Neural cell (in vitro differentiated cells): ENCODE measurements at regions not wholly inside any gene's neighbourhood (a gene's known extent, or its start where the extent isn't known, plus 50 kb on each side); places are given as distances from the start of the nearest gene placed in this dataset.

ENCODE experiments used
- H2AFZ ChIP-seq: fragments of 200-600, 300-800 bp; sonication (generic), shearing (Covaris generic); 2 replicates; pipeline ENCODE4 v1.6.0; 2014; ENCODE audit warnings: low read depth, mild to moderate bottlenecking, antibody characterized with exemption, low read length, moderate library complexity
- H3F3A ChIP-seq: fragments of 200-600 bp; shearing (Covaris generic); 2 replicates; pipeline ENCODE4 v1.6.1; 2016; ENCODE audit warnings: mild to moderate bottlenecking, moderate library complexity, mixed read lengths, antibody characterized with exemption, low read length; ENCODE audit not compliant: insufficient read depth, poor library complexity, severe bottlenecking
- H3K27ac ChIP-seq: fragments of 200-600, 300-800 bp; sonication (generic), shearing (Covaris generic); 2 replicates; pipeline ENCODE4 v1.5.1; 2014; ENCODE audit warnings: mild to moderate bottlenecking, low read length, moderate library complexity
- H3K27me3 ChIP-seq: fragments of 300-800, 200-600 bp; sonication (generic), shearing (Covaris generic); 2 replicates; pipeline ENCODE4 v1.6.0; 2014; ENCODE audit warnings: mild to moderate bottlenecking, low read depth, low read length, moderate library complexity; ENCODE audit not compliant: insufficient read depth
- H3K36me3 ChIP-seq: fragments of 300-800, 200-600 bp; sonication (generic), shearing (Covaris generic); 2 replicates; pipeline ENCODE4 v1.5.1; 2014; ENCODE audit warnings: mild to moderate bottlenecking, antibody characterized with exemption, low read length, moderate library complexity; ENCODE audit not compliant: insufficient read depth
- H3K4me2 ChIP-seq: fragments of 300-800, 200-600 bp; sonication (generic), shearing (Covaris generic); 2 replicates; pipeline ENCODE4 v1.6.0; 2014; ENCODE audit warnings: mild to moderate bottlenecking, low read length
- H3K4me3 ChIP-seq: fragments of 300-800, 200-600 bp; sonication (generic), shearing (Covaris generic); 2 replicates; pipeline ENCODE4 v1.5.1; 2014; ENCODE audit warnings: mild to moderate bottlenecking, low read length, moderate library complexity
- H3K79me2 ChIP-seq: fragments of 200-600 bp; shearing (Covaris generic); replicated peaks from 2 replicates; pipeline ENCODE4 v1.6.0; 2014; ENCODE audit warnings: mild to moderate bottlenecking, low read length, moderate library complexity; ENCODE audit not compliant: insufficient read depth
- H3K9ac ChIP-seq: fragments of 300-800, 200-600 bp; sonication (generic), shearing (Covaris generic); 2 replicates; pipeline ENCODE4 v1.6.1; 2016; ENCODE audit warnings: mild to moderate bottlenecking, low read length, mixed read lengths
- H3K9me2 ChIP-seq: fragments of 200-600 bp; shearing (Covaris generic); 2 replicates; pipeline ENCODE4 v1.6.1; 2016; ENCODE audit warnings: mild to moderate bottlenecking, low read length, mixed read lengths; ENCODE audit not compliant: insufficient read depth
- H3K9me3 ChIP-seq: fragments of 200-600, 300-800 bp; sonication (generic), shearing (Covaris generic); 2 replicates; pipeline ENCODE4 v1.6.1; 2016; ENCODE audit warnings: mild to moderate bottlenecking, mixed run types, low read length, moderate library complexity, mixed read lengths
- H4K20me1 ChIP-seq: fragments of 200-600 bp; shearing (Covaris generic); 2 replicates; pipeline ENCODE4 v1.6.1; 2016; ENCODE audit warnings: mild to moderate bottlenecking, mixed run types; ENCODE audit not compliant: insufficient read depth
- CTCF ChIP-seq: fragments of 450-650 bp; IDR thresholded peaks from 2 replicates; pipeline ENCODE4 v1.5.1; 2014; ENCODE audit warnings: antibody characterized with exemption, mild to moderate bottlenecking, moderate library complexity; ENCODE audit not compliant: poor library complexity, severe bottlenecking
- EP300 ChIP-seq: fragments of 450-650 bp; conservative IDR thresholded peaks from 2 replicates; pipeline ENCODE4 v1.6.1; 2014; ENCODE audit warnings: antibody characterized with exemption, mild to moderate bottlenecking, moderate library complexity; ENCODE audit not compliant: poor library complexity, severe bottlenecking
- EZH2 ChIP-seq: fragments of 200-600, 300-800 bp; shearing (Covaris generic), sonication (generic); IDR thresholded peaks from 2 replicates; pipeline ENCODE4 v1.6.1; 2014; ENCODE audit warnings: antibody characterized with exemption, low read length, borderline replicate concordance, mild to moderate bottlenecking; ENCODE audit not compliant: insufficient read depth, poor library complexity, severe bottlenecking
- MXI1 ChIP-seq: fragments of 450-650 bp; conservative IDR thresholded peaks from 2 replicates; pipeline ENCODE4 v1.6.1; 2014; ENCODE audit warnings: antibody characterized with exemption, mild to moderate bottlenecking; ENCODE audit not compliant: poor library complexity, severe bottlenecking
- POLR2AphosphoS5 ChIP-seq: IDR thresholded peaks from 2 replicates; pipeline ENCODE4 v1.6.1; 2012
- RAD21 ChIP-seq: fragments of 450-650 bp; conservative IDR thresholded peaks from 2 replicates; pipeline ENCODE4 v1.6.1; 2014; ENCODE audit warnings: antibody characterized with exemption, mild to moderate bottlenecking, moderate library complexity
- REST ChIP-seq: IDR thresholded peaks from 2 replicates; pipeline ENCODE4 v1.6.1; 2012; ENCODE audit warnings: borderline replicate concordance
- SMC3 ChIP-seq: fragments of 450-650 bp; conservative IDR thresholded peaks from 2 replicates; pipeline ENCODE4 v1.6.1; 2014; ENCODE audit warnings: antibody characterized with exemption, mild to moderate bottlenecking, moderate library complexity; ENCODE audit not compliant: poor library complexity
- TAF1 ChIP-seq: IDR thresholded peaks from 2 replicates; pipeline ENCODE4 v1.6.1; 2012; ENCODE audit warnings: low read depth

DNA sequence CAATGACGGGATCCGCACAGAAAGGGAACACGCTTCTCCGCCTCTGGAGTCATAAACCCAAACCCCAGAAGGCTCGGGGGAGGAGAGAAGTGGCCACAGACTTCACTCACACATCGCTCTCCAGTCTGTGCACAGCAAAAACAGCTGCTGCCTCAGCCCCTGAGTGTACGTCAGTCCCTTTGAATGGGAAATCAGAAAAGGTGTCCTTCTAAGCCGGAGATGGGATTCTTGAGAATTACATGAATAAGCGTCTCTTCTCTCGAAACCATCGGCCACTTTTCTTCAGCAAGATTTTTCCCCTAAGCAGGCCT is 78.3 kb downstream of the PDCL3 start:
- Histone ChIP-seq H3K4me2 (no peak overlapping the region), H3K4me3 (no peak overlapping the region), H3K27ac (no peak overlapping the region), H4K20me1 (no peaks in the 10 kb centered on the region), H3K9me3 (no peaks in the 10 kb centered on the region), H3K36me3 (no peaks in the 10 kb centered on the region), H3F3A (no peaks in the 10 kb centered on the region), H2AFZ (no peak overlapping the region), H3K9ac (no peak overlapping the region), H3K79me2 (no peaks in the 10 kb centered on the region), H3K9me2 (no peaks in the 10 kb centered on the region), H3K27me3 (no peaks in the 10 kb centered on the region)
- TF ChIP-seq TAF1 (no peak), MXI1 (no peak), POLR2AphosphoS5 (no peak), SMC3 (no peak), CTCF (no peak), REST (no peak), RAD21 (no peak), EZH2 (no peak), EP300 (no peak)

DNA sequence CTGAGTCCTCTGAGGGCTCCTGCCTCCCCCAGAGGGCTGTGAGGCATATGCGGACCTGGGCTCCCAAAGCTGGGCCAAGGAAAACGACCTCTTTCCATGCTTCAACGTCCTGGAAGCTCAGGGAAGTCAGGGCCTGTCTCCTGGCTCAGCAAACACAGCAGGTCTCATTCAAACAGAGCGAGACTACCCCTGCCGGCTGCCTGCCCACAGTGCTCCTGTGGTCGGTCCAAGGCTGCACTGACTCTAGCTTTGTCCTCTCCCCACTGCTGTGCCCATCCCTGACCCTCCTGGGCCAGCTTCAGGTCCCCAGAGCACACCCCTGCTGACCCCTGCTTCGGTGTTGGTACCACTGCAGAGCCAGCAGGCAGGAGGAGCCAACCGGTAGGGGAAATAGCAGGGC is 79.6 kb downstream of the PDCL3 start:
- H3K9me2 ChIP-seq: no peaks in the 10 kb centered on the region
- H3K36me3 ChIP-seq: no peaks in the 10 kb centered on the region
- no peak overlapping the region for H3K9ac ChIP-seq
- no peak overlapping the region for H3K4me3 ChIP-seq
- H3K4me2 ChIP-seq: no peak overlapping the region
- TF ChIP-seq EP300 (no peak), POLR2AphosphoS5 (no peak), CTCF (no peak), RAD21 (no peak), REST (no peak), SMC3 (no peak), EZH2 (no peak), TAF1 (no peak)
- no peak overlapping the region for H3K27ac ChIP-seq
- no peaks in the 10 kb centered on the region for H3F3A ChIP-seq
- no peaks in the 10 kb centered on the region for H3K27me3 ChIP-seq
- H4K20me1 ChIP-seq: no peaks in the 10 kb centered on the region
- H3K79me2 ChIP-seq: no peaks in the 10 kb centered on the region
- no peaks in the 10 kb centered on the region for H3K9me3 ChIP-seq
- no peak overlapping the region for H2AFZ ChIP-seq
